Erythroblast (primary cell): ENCODE measurements at regions not wholly inside any gene's neighbourhood (a gene's known extent, or its start where the extent isn't known, plus 50 kb on each side); places are given as distances from the start of the nearest gene placed in this dataset.

Source experiments
- GATA1 ChIP-seq: IDR thresholded peaks from 2 replicates; pipeline ENCODE4 v1.6.1; 2011; ENCODE audit warnings: low read depth, mild to moderate bottlenecking, control low read depth, low read length, moderate library complexity
- POLR2A ChIP-seq: IDR thresholded peaks from 2 replicates; pipeline ENCODE4 v1.6.1; 2011; ENCODE audit warnings: mild to moderate bottlenecking, low read length

- TF ChIP-seq POLR2A (no peak), GATA1 (no peak)
Measured at GRCh38 chrX:102042372-102043325, 82.8 kb upstream of the TCEAL2 start.
